ENCODE measurements at regions not wholly inside any gene's neighbourhood (a gene's known extent, or its start where the extent isn't known, plus 50 kb on each side); places are given as distances from the start of the nearest gene placed in this dataset.
"Not testable (repeated sequence)": the region's sequence is repeated elsewhere in the genome, so short reads cannot be mapped to it uniquely, and the experiment has no call there.

- peak; percentile 56 for DNase-seq
Observed at GRCh38 chr12:124705545-124706138, 138.2 kb upstream of the NCOR2 start.

- DNase-seq, result no peak
Observed at GRCh38 chr12:124704619-124705018, 137.2 kb upstream of the NCOR2 start.

GRCh38 chr12:124703856-124704255 lies 136.4 kb upstream of the NCOR2 start:
- DNase-seq, result no peak

GRCh38 chr12:124702736-124703135 lies 135.3 kb upstream of the NCOR2 start:
- no peak for DNase-seq

GRCh38 chr12:124700810-124701592 lies 133.6 kb upstream of the NCOR2 start:
- no peak for DNase-seq

GRCh38 chr12:124699909-124700308 lies 132.5 kb upstream of the NCOR2 start:
- no peak for DNase-seq

GRCh38 chr12:124698998-124699305 lies 131.5 kb upstream of the NCOR2 start:
- no peak for DNase-seq

- DNase-seq, result no peak
Observed at GRCh38 chr12:124698211-124698997, 131.0 kb upstream of the NCOR2 start.

GRCh38 chr12:124697722-124698121 lies 130.3 kb upstream of the NCOR2 start:
- DNase-seq, result not testable (repeated sequence)

- peak; percentile 51 for DNase-seq
Observed at GRCh38 chr12:124696693-124697476, 129.5 kb upstream of the NCOR2 start.

GRCh38 chr12:124695861-124696260 lies 128.4 kb upstream of the NCOR2 start:
- DNase-seq, result no peak

GRCh38 chr12:124694846-124695497 lies 127.6 kb upstream of the NCOR2 start:
- no peak for DNase-seq

- DNase-seq, result no peak
Observed at GRCh38 chr12:124694250-124694649, 126.8 kb upstream of the NCOR2 start.

- DNase-seq, result no peak
Observed at GRCh38 chr12:124693111-124693723, 125.8 kb upstream of the NCOR2 start.

GRCh38 chr12:124692443-124692842 lies 125.0 kb upstream of the NCOR2 start:
- no peak for DNase-seq

GRCh38 chr12:124691429-124691828 lies 124.0 kb upstream of the NCOR2 start:
- DNase-seq, result no peak

GRCh38 chr12:124689631-124690030 lies 122.2 kb upstream of the NCOR2 start:
- no peak for DNase-seq

GRCh38 chr12:124688356-124688992 lies 121.1 kb upstream of the NCOR2 start:
- no peak for DNase-seq

- peak; percentile 77 for DNase-seq
Observed at GRCh38 chr12:124687917-124688316, 120.5 kb upstream of the NCOR2 start.

- DNase-seq, result no peak
Observed at GRCh38 chr12:124687174-124687902, 119.9 kb upstream of the NCOR2 start.

Data from retina (tissue), 1 donor.